ENCODE measurements at regions not wholly inside any gene's neighbourhood (a gene's known extent, or its start where the extent isn't known, plus 50 kb on each side); places are given as distances from the start of the nearest gene placed in this dataset.

- intact Hi-C loops (cut with DNase I): no loop called here
- ATAC-seq (ENCODE audit: poor library complexity) (no peak), DNase-seq (no peak)
Measured at GRCh38 chr4:96248225-96248624, 408.3 kb downstream of the PDHA2 start.

DNA sequence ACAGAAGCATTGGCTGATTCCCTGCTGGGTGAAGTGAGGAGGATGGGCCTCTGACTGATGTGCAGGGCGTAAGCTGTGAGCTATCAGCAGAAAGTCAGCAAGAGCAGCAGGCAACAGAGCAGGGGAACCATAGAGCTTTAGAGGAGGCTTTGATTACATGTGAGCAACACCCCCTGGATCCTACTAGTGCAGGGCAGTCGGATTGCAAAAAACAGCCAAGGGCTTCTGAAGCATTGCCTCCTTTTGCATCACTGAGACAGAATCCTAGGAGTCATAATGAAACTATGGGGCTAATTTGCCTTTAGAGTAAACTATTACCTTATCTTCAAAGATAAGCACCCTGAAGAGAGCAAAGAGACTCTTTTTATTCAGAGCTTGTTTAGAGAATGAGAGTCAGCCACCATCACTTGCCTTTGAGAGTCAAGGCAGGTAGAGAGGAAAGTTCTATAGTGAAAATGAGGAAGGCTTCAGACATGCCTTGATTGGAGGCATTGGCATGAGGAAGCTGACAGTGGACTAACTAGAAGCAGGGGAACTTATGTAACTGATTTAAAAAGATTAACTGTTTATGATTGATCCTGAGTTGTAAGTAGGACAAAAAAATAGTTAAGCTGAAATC, 420.3 kb downstream of the PDHA2 start:
- DNase-seq (no peak), ATAC-seq (ENCODE audit: poor library complexity) (no peak)
- intact Hi-C loops (cut with DNase I): no loop called here

- no peak for ATAC-seq (ENCODE audit: poor library complexity)
- intact Hi-C loops (cut with DNase I): no loop called here
- DNase-seq: no peak
Measured at GRCh38 chr4:96262057-96262456, 422.2 kb downstream of the PDHA2 start.

DNA sequence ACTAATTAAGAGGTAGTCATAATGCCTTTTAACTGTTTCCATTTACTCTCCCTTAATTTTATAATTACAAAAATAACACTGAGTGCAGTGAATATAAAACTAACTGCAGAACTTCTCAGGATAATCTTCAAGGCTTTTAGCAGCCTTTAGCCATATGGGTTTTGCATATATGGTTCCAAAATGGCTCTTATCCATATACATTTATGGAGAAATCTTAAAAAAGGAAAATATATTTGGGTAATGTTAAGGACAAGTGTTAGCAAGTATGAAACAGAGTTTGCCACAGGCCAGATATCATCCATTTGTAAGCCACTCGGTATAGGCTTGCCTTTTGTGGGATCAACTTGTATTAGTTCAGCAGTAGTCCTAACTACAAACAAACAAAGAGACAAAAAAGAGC, 423.4 kb downstream of the PDHA2 start:
- ATAC-seq (ENCODE audit: poor library complexity) (no peak), DNase-seq (no peak)
- intact Hi-C loops (cut with DNase I): no loop called here

- DNase-seq: no peak
- intact Hi-C loops (cut with DNase I): no loop called here
- no peak for ATAC-seq (ENCODE audit: poor library complexity)
Measured at GRCh38 chr4:96264941-96265463, 425.1 kb downstream of the PDHA2 start.

GRCh38 chr4:96293806-96294205, 453.9 kb downstream of the PDHA2 start:
- intact Hi-C loops (cut with DNase I): no loop called here

GRCh38 chr4:96295143-96295741, 455.3 kb downstream of the PDHA2 start:
- ATAC-seq (ENCODE audit: poor library complexity) (no peak), DNase-seq (no peak)
- intact Hi-C loops (cut with DNase I): no loop called here

More at GRCh38 chr4:96293806-96294205, 453.9 kb downstream of the PDHA2 start:
- DNase-seq: no peak
- no peak for ATAC-seq (ENCODE audit: poor library complexity)

DNA sequence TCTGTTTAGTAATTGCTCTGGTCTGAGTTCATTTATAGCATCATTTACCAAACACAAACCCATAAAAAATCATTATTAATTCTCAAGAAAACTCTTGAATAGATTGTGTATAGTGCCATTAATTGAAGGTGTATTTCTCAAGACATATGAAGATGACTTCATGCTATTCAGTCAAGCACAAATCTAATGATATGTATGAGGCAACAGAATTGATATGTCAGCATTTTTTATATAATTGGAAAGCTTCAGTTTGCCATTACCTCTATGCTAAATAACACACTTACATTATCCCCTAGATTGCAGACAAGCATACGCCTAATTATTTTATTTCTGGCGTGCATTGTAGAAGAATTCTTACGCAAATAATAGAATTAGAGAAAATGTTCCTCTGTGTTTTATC, 461.8 kb downstream of the PDHA2 start:
- no peak for ATAC-seq (ENCODE audit: poor library complexity)
- intact Hi-C loops (cut with DNase I): no loop called here
- no peak for DNase-seq

DNA sequence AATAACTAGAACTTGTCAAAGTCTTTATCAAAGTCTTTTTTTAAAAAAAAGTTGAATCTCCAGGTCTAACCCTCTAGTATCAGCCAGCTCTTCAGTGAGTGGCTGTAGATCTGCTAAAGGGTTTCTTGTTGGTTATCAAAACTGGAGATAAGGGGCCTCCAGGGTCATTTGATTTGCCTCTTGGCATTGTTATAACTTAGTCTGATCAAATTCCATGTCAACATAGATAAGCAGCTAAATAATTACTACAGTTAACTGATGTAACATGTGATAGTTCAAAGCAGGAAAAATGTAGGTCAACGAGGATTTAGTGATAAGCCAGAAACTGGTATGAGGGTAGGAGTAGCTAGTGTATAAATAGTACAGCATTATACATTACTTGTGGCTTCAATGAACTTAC, 465.1 kb downstream of the PDHA2 start:
- ATAC-seq (ENCODE audit: poor library complexity) (no peak), DNase-seq (no peak)
- intact Hi-C loops (cut with DNase I): no loop called here

DNA sequence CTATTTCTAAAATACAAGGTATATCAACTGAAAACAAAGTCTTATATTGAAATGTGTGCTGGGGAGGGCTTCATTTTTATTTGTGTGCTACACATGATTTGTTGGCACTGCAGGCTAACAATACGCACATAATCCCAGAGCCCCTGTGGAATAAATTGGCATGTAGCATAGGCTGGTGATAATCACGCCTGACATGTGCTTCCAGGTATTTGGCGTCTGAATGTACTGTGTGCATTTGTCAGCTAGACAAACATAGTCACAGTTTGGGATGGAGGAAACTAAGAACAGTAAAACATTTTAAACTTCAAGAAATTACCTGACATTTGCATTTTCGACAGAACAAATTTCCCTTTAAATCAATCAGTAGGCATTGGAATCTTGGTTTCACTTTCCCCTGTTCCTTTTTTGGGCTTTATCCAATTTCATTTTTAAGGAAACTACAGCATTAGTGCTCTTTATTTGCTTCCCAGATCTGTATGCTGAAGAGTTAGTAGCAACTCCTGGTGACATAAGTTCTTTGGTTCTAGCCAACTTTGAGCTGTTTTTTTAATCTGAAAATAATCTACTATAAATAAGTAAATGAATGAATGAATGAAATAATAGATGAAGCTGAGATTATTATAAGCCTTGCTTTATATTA, 472.3 kb downstream of the PDHA2 start:
- no peak for ATAC-seq (ENCODE audit: poor library complexity)
- DNase-seq: no peak
- intact Hi-C loops (cut with DNase I): no loop called here

GRCh38 chr4:96315815-96316214, 475.9 kb downstream of the PDHA2 start:
- DNase-seq (no peak), ATAC-seq (ENCODE audit: poor library complexity) (no peak)
- intact Hi-C loops (cut with DNase I): no loop called here

DNA sequence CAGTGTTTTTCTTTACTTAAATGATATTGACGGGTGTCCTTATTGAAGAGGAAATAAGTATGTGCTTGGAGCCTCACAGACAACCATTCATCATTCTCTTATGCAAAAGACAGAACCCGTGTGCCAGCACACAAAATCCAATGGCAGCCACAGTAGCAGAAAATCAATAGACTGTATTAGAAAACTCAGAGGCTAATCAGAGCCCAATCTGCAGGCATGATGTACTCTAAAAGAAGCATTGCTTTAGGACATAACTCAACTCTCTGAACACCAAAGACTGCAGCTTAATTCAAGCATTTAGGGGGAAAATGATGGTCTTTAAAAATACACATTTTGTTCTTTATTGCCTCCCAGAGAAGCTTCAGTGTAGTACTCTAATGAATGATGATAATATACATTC, 476.9 kb downstream of the PDHA2 start:
- intact Hi-C loops (cut with DNase I): no loop called here
- DNase-seq (no peak), ATAC-seq (ENCODE audit: poor library complexity) (no peak)

DNA sequence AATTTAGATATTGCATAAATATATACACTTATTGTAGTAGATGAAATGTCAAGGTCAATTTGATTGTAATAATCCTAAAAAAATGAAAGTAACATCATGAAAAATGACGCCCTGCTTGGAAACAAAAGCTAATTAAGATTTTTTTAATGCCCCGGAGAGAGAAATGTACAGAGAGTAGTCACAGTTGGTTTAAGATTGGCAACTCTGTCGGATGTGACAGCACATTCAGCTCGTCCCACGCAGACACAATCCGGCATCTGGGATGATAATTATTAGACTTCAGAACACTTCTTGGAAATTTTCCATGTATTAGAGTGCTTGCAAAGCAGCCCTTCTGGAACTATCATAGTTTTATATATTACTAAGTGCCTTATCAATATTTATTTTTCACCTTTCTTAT, 478.0 kb downstream of the PDHA2 start:
- ATAC-seq (ENCODE audit: poor library complexity) (no peak), DNase-seq (no peak)
- intact Hi-C loops (cut with DNase I): no loop called here

DNA sequence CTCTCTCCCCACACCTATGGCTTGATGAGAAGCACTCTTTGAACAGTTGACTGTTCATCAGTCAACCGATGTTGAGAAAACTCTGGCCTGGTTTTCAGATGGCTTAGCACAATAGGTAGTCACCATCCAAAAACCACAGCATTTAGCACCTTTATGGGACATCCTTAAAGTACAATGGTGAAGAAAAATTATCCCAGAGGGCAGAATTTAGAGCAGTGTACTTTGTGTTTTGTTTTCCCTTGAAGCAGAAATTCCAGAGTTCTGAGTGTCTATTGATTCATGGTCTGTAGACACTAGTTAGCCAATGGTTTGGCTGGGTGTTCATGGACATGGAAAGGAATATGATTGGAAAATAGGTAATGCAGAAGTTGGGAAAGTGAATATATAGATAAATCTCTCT, 487.0 kb downstream of the PDHA2 start:
- DNase-seq (no peak), ATAC-seq (ENCODE audit: poor library complexity) (no peak)
- intact Hi-C loops (cut with DNase I): no loop called here

DNA sequence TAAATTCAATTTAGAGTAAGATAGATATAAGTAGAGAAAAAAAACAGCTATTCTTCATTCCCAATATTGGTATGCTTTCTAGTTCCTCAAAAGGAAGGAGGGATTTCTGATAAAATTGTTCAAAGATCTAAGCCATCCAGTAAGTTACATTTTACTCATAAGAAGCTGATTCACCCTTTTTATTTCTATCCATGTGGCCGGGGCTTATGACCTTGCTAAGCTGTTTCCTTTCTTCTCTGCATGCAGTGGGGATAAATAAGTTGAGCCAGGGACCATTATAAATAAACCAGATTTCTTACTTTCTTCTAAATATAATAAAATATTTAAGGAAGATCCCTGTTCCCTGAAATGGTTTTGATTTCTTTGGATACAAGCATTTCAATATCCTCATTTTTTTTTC, 502.3 kb downstream of the PDHA2 start:
- intact Hi-C loops (cut with DNase I): no loop called here
- ATAC-seq (ENCODE audit: poor library complexity) (no peak), DNase-seq (no peak)

DNA sequence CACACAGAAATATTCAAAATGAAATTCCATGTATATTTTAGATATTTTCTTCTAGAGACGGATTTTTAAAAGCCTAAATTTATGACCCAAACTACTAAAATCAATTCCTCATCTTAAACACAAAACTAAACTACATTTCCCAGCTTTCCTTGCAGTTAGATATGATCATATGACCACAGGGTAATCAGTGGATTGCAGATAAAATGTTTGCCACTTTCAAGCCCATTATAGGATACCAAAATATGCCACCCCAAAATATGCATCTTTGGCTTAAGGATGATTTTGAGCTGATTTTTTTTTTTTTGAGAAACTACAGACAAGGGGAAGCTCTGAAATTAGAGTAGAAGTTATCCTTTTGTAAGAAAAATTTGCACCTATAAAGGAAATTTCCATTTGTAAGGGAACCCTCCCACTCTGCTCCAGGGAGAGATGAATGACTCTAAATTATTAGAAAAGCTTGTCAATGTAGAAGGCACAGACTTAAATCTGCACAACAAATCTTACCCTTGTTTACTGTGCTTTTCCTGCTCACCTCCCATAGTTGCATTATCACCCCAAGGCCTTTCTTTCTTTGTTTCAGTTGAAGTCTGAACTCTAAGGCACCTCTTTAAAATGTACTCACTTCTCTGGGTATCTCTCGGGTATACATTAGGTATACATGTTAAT, 503.0 kb downstream of the PDHA2 start:
- intact Hi-C loops (cut with DNase I): no loop called here
- DNase-seq: no peak
- ATAC-seq (ENCODE audit: poor library complexity): no peak

GRCh38 chr4:96343836-96344235, 503.9 kb downstream of the PDHA2 start:
- no peak for DNase-seq
- intact Hi-C loops (cut with DNase I): no loop called here
- ATAC-seq (ENCODE audit: poor library complexity): no peak

DNA sequence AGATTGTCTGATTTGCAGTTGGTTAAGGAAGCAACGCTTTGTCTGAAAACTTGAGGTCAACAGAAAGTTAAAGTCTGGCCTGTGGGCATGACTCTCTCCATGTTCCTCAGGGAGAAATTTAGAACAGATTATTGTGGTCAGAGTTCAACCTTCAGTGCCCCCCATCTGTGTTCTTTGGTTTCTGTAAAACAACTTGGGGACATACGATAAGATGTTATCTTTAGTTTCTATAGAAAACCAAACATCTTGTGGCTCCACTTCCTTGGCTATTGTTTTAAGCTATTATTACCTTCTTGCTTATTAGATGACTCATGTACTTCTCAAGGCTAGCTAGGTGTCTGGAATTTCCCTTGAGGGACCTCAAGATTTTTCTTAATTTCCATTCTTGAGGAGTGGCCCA, 507.7 kb downstream of the PDHA2 start:
- ATAC-seq (ENCODE audit: poor library complexity): no peak
- intact Hi-C loops (cut with DNase I): no loop called here
- no peak for DNase-seq

- DNase-seq: no peak
- intact Hi-C loops (cut with DNase I): no loop called here
- no peak for ATAC-seq (ENCODE audit: poor library complexity)
Measured at GRCh38 chr4:96352051-96352517, 512.2 kb downstream of the PDHA2 start.

Measured in Right ventricle myocardium superior (tissue), 1 donor.